ENCODE measurements at regions not wholly inside any gene's neighbourhood (a gene's known extent, or its start where the extent isn't known, plus 50 kb on each side); places are given as distances from the start of the nearest gene placed in this dataset.
"Not testable (repeated sequence)": the region's sequence is repeated elsewhere in the genome, so short reads cannot be mapped to it uniquely, and the experiment has no call there.

GRCh38 chr6:81605526-81605925 is 147.0 kb downstream of the TENT5A start:
- Histone ChIP-seq H3K27me3 (no peaks in the 10 kb centered on the region), H3K9me2 (replicated peaks; ENCODE audit: insufficient read depth) (no peaks in the 10 kb centered on the region), H3K79me2 (no peaks in the 10 kb centered on the region), H3K27ac (no peak overlapping the region), H4K20me1 (ENCODE audit: insufficient read depth, poor library complexity, severe bottlenecking) (no peaks in the 10 kb centered on the region), H2AFZ (no peak overlapping the region), H3K4me3 (no peak overlapping the region), H3K4me2 (no peak overlapping the region), H3K4me1 (ENCODE audit: insufficient read depth) (no peaks in the 10 kb centered on the region), H3K9me3 (ENCODE audit: low read depth) (no peaks in the 10 kb centered on the region), H3K36me3 (replicated peaks; ENCODE audit: insufficient read depth, low read depth) (no peaks in the 10 kb centered on the region)
- no peak for DNase-seq (ENCODE audit: low spot score)
- WGBS (ENCODE audit: low lambda C conversion rate, missing lambda C conversion rate): 75% methylated on average over 1 of the region's 1 CpG
- no peak for TF ChIP-seq EZH2 (IDR thresholded peaks at IDR 0.05; ENCODE audit: borderline replicate concordance)

- Histone ChIP-seq H3K27ac (no peak overlapping the region), H3K9me3 (ENCODE audit: low read depth) (no peaks in the 10 kb centered on the region), H3K4me2 (no peak overlapping the region), H3K9me2 (replicated peaks; ENCODE audit: insufficient read depth) (no peaks in the 10 kb centered on the region), H4K20me1 (ENCODE audit: insufficient read depth, poor library complexity, severe bottlenecking) (no peaks in the 10 kb centered on the region), H3K27me3 (no peaks in the 10 kb centered on the region), H3K36me3 (replicated peaks; ENCODE audit: insufficient read depth, low read depth) (no peaks in the 10 kb centered on the region), H3K79me2 (no peaks in the 10 kb centered on the region), H2AFZ (no peak overlapping the region), H3K4me1 (ENCODE audit: insufficient read depth) (no peaks in the 10 kb centered on the region), H3K4me3 (no peak overlapping the region)
- WGBS (ENCODE audit: low lambda C conversion rate, missing lambda C conversion rate): 87% methylated on average over 2 of the region's 2 CpGs
- no peak for DNase-seq (ENCODE audit: low spot score)
- TF ChIP-seq CTCF (IDR thresholded peaks at IDR 0.05; ENCODE audit: poor library complexity) (no peak), EZH2phosphoT487 (IDR thresholded peaks at IDR 0.05; ENCODE audit: low read depth, severe bottlenecking, unreplicated experiment) (no peak), EZH2 (IDR thresholded peaks at IDR 0.05; ENCODE audit: borderline replicate concordance) (no peak)
Observed at GRCh38 chr6:81601918-81602317, 150.6 kb downstream of the TENT5A start.

- H3K36me3 ChIP-seq (replicated peaks; ENCODE audit: insufficient read depth, low read depth); H3K4me1 ChIP-seq (ENCODE audit: insufficient read depth); DNase-seq (ENCODE audit: low spot score); H3K79me2 ChIP-seq; H2AFZ ChIP-seq; H3K4me3 ChIP-seq; H3K27ac ChIP-seq; H3K9me3 ChIP-seq (ENCODE audit: low read depth); H4K20me1 ChIP-seq (ENCODE audit: insufficient read depth, poor library complexity, severe bottlenecking); H3K9me2 ChIP-seq (replicated peaks; ENCODE audit: insufficient read depth); H3K27me3 ChIP-seq; H3K4me2 ChIP-seq: not testable (repeated sequence)
- WGBS (ENCODE audit: low lambda C conversion rate, missing lambda C conversion rate): 88% methylated on average over 4 of the region's 4 CpGs
Observed at GRCh38 chr6:81600488-81600887, 152.0 kb downstream of the TENT5A start.

GRCh38 chr6:81594501-81594900 is 158.0 kb downstream of the TENT5A start:
- no peaks in the 10 kb centered on the region for H3K4me1 ChIP-seq (ENCODE audit: insufficient read depth)
- TF ChIP-seq EZH2 (IDR thresholded peaks at IDR 0.05; ENCODE audit: borderline replicate concordance) (no peak), EZH2phosphoT487 (IDR thresholded peaks at IDR 0.05; ENCODE audit: low read depth, severe bottlenecking, unreplicated experiment) (no peak), CTCF (IDR thresholded peaks at IDR 0.05; ENCODE audit: poor library complexity) (no peak)
- DNase-seq (ENCODE audit: low spot score): no peak
- no peak overlapping the region for H3K4me2 ChIP-seq
- H4K20me1 ChIP-seq (ENCODE audit: insufficient read depth, poor library complexity, severe bottlenecking): no peaks in the 10 kb centered on the region
- no peaks in the 10 kb centered on the region for H3K9me2 ChIP-seq (replicated peaks; ENCODE audit: insufficient read depth)
- no peak overlapping the region for H3K27ac ChIP-seq
- no peak overlapping the region for H2AFZ ChIP-seq
- no peaks in the 10 kb centered on the region for H3K9me3 ChIP-seq (ENCODE audit: low read depth)
- H3K27me3 ChIP-seq: no peaks in the 10 kb centered on the region
- H3K4me3 ChIP-seq: no peak overlapping the region
- 56% methylated on average over 2 of the region's 2 CpGs for WGBS (ENCODE audit: low lambda C conversion rate, missing lambda C conversion rate)
- no peaks in the 10 kb centered on the region for H3K36me3 ChIP-seq (replicated peaks; ENCODE audit: insufficient read depth, low read depth)
- no peaks in the 10 kb centered on the region for H3K79me2 ChIP-seq

- no peaks in the 10 kb centered on the region for H3K27me3 ChIP-seq
- no peak overlapping the region for H3K4me3 ChIP-seq
- H3K36me3 ChIP-seq (replicated peaks; ENCODE audit: insufficient read depth, low read depth): no peaks in the 10 kb centered on the region
- no peaks in the 10 kb centered on the region for H3K4me1 ChIP-seq (ENCODE audit: insufficient read depth)
- no peak overlapping the region for H3K27ac ChIP-seq
- no peaks in the 10 kb centered on the region for H3K9me3 ChIP-seq (ENCODE audit: low read depth)
- H3K9me2 ChIP-seq (replicated peaks; ENCODE audit: insufficient read depth): no peaks in the 10 kb centered on the region
- H3K79me2 ChIP-seq: no peaks in the 10 kb centered on the region
- no peak overlapping the region for H3K4me2 ChIP-seq
- no peak for DNase-seq (ENCODE audit: low spot score)
- 87% methylated on average over 5 of the region's 5 CpGs for WGBS (ENCODE audit: low lambda C conversion rate, missing lambda C conversion rate)
- no peaks in the 10 kb centered on the region for H4K20me1 ChIP-seq (ENCODE audit: insufficient read depth, poor library complexity, severe bottlenecking)
- peak overlapping the region; percentile 2 for H2AFZ ChIP-seq
- TF ChIP-seq EZH2 (IDR thresholded peaks at IDR 0.05; ENCODE audit: borderline replicate concordance): no peak
- no peak for TF ChIP-seq CTCF (IDR thresholded peaks at IDR 0.05; ENCODE audit: poor library complexity)
- no peak for TF ChIP-seq EZH2phosphoT487 (IDR thresholded peaks at IDR 0.05; ENCODE audit: low read depth, severe bottlenecking, unreplicated experiment)
Observed at GRCh38 chr6:81590314-81590691, 162.2 kb downstream of the TENT5A start.

Data from hepatocyte (in vitro differentiated cells).